ENCODE measurements at regions not wholly inside any gene's neighbourhood (a gene's known extent, or its start where the extent isn't known, plus 50 kb on each side); places are given as distances from the start of the nearest gene placed in this dataset.

GRCh38 chr15:39139431-39140059 lies 441.3 kb upstream of the THBS1 start:
- DNase-seq (ENCODE audit: insufficient read length, low spot score) (no peak), FAIRE-seq (no peak)
- no peak for TF ChIP-seq CTCF (IDR thresholded peaks at IDR 0.05; ENCODE audit: insufficient read depth, missing control alignments)

GRCh38 chr15:39140060-39140604 lies 440.7 kb upstream of the THBS1 start:
- no peak for TF ChIP-seq CTCF (IDR thresholded peaks at IDR 0.05; ENCODE audit: insufficient read depth, missing control alignments)
- FAIRE-seq (no peak), DNase-seq (ENCODE audit: insufficient read length, low spot score) (no peak)

DNA sequence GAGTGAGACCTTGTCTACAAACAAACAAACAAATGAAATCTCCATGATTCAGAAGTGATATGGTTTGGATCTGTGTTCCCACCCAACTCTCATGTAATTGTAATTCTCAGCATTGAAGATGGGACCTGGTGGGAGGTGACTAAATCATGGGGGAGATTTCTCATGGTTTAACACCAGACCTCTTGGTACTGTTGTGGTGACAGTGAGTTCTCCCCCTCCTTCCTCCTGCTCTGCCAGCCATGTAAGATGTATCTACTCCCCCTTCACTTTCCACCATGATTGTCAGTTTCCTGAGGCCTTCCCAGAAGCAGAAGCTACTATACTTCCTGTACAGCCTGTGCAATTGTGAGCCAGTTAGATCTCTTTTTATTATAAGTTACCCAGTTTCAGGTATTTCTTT lies 438.4 kb upstream of the THBS1 start:
- FAIRE-seq (no peak), DNase-seq (ENCODE audit: insufficient read length, low spot score) (no peak)
- TF ChIP-seq CTCF (IDR thresholded peaks at IDR 0.05; ENCODE audit: insufficient read depth, missing control alignments): no peak

DNA sequence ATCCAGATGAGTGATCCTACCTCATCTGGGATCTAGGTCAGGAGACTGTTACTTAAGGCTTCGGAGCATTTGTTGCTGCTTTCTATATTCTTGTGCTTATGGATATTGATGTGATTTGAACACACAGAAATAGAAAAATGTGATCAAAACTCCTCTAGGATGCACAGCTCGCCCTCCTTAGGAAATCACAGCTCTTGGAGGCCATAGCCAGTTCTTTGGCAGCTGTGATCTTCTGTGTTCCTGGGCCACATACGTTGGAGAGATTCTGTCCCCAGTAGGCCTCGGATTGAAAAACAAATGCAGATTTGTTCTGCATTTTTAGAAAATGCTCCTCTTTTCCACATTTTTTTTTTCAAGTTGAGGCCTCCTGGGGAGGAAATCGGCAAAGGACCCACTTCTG lies 437.4 kb upstream of the THBS1 start:
- TF ChIP-seq CTCF (IDR thresholded peaks at IDR 0.05; ENCODE audit: insufficient read depth, missing control alignments): no peak
- no peak for DNase-seq (ENCODE audit: insufficient read length, low spot score)
- FAIRE-seq: no peak

- DNase-seq (ENCODE audit: insufficient read length, low spot score): no peak
- no peak for FAIRE-seq
- no peak for TF ChIP-seq CTCF (IDR thresholded peaks at IDR 0.05; ENCODE audit: insufficient read depth, missing control alignments)
Observed at GRCh38 chr15:39144051-39144450, 436.8 kb upstream of the THBS1 start.

- no peak for FAIRE-seq
- no peak for TF ChIP-seq CTCF (IDR thresholded peaks at IDR 0.05; ENCODE audit: insufficient read depth, missing control alignments)
Observed at GRCh38 chr15:39144613-39145499, 436.0 kb upstream of the THBS1 start.

More at GRCh38 chr15:39144613-39145499, 436.0 kb upstream of the THBS1 start:
- no peak for DNase-seq (ENCODE audit: insufficient read length, low spot score)

All from D721Med (cell line).